OCI-LY7 (cell line): ENCODE measurements at regions not wholly inside any gene's neighbourhood (a gene's known extent, or its start where the extent isn't known, plus 50 kb on each side); places are given as distances from the start of the nearest gene placed in this dataset.
"Not testable (repeated sequence)": the region's sequence is repeated elsewhere in the genome, so short reads cannot be mapped to it uniquely, and the experiment has no call there.

Experiments
- BruUV-seq: library from RNA; stranded (reverse); fragments of 400-500 nt; replicated peaks from 2 replicates; lab custom pipeline; 2021; lab: Mats Ljungman, UMichigan
- CTCF ChIA-PET: fragments of 300-600 bp; sonication (Branson Sonifier 250); formaldehyde crosslinking; loops from one replicate; lab custom pipeline; 2022; ENCODE audit warnings: antibody characterized with exemption; ENCODE audit not compliant: unreplicated experiment; lab: Charles Lee
- POLR2A ChIA-PET: fragments of 300-600 bp; sonication (Branson Sonifier 250); formaldehyde crosslinking; loops from one replicate; lab custom pipeline; 2022; ENCODE audit warnings: antibody characterized with exemption; lab: Charles Lee
- DNase-seq: peaks from one replicate; pipeline ENCODE4 v3.0.0-alpha.2; 2015; ENCODE audit warnings: low spot score
- H2AFZ ChIP-seq: fragments of 200-600 bp; sonication (generic), shearing (Covaris generic); 2 replicates; pipeline ENCODE4 v1.6.1; 2014; ENCODE audit warnings: mild to moderate bottlenecking, antibody characterized with exemption, low read length, moderate library complexity
- H3K27ac ChIP-seq: fragments of 200-600 bp; sonication (generic); 2 replicates; pipeline ENCODE4 v1.5.1; 2014; ENCODE audit warnings: mixed run types, low read depth, mild to moderate bottlenecking, moderate library complexity, low read length, inconsistent platforms; ENCODE audit not compliant: poor library complexity, severe bottlenecking
- H3K36me3 ChIP-seq: fragments of 200-600 bp; sonication (generic); 2 replicates; pipeline ENCODE4 v1.6.1; 2014; ENCODE audit warnings: mild to moderate bottlenecking, antibody characterized with exemption, low read length, moderate library complexity, mixed read lengths; ENCODE audit not compliant: insufficient read depth
- H3K4me1 ChIP-seq: fragments of 200-600 bp; sonication (generic); 2 replicates; pipeline ENCODE4 v1.5.1; 2014; ENCODE audit warnings: mild to moderate bottlenecking, low read length; ENCODE audit not compliant: insufficient read depth, poor library complexity, severe bottlenecking
- H3K4me2 ChIP-seq: fragments of 200-600 bp; sonication (generic); 2 replicates; pipeline ENCODE4 v1.6.1; 2014; ENCODE audit warnings: mild to moderate bottlenecking, low read length
- H3K4me3 ChIP-seq: fragments of 200-600 bp; sonication (generic); 2 replicates; pipeline ENCODE4 v1.5.1; 2014; ENCODE audit warnings: mild to moderate bottlenecking, low read depth, low read length; ENCODE audit not compliant: poor library complexity, severe bottlenecking
- H3K79me2 ChIP-seq: fragments of 200-600 bp; sonication (generic); 2 replicates; pipeline ENCODE4 v1.6.1; 2016; ENCODE audit warnings: low read depth, mild to moderate bottlenecking, low read length, moderate library complexity, mixed read lengths; ENCODE audit not compliant: insufficient read depth
- H3K9me2 ChIP-seq: fragments of 200-600 bp; sonication (generic); 2 replicates; pipeline ENCODE4 v1.6.1; 2016; ENCODE audit warnings: mild to moderate bottlenecking, low read length, mixed read lengths; ENCODE audit not compliant: insufficient read depth
- H3K9me3 ChIP-seq: fragments of 200-600 bp; sonication (generic); 2 replicates; pipeline ENCODE4 v1.6.1; 2014; ENCODE audit warnings: mild to moderate bottlenecking, mixed run types, low read length, mixed read lengths
- H4K20me1 ChIP-seq: fragments of 200-600 bp; sonication (generic); 2 replicates; pipeline ENCODE4 v1.6.1; 2014; ENCODE audit warnings: mild to moderate bottlenecking, antibody characterized with exemption, low read length, moderate library complexity, mixed read lengths; ENCODE audit not compliant: insufficient read depth
- CTCF ChIP-seq: fragments of 200-600 bp; sonication (generic); conservative IDR thresholded peaks from 2 replicates; pipeline ENCODE4 v1.5.1; 2014; ENCODE audit warnings: mild to moderate bottlenecking, antibody characterized with exemption, low read length, moderate library complexity, mixed read lengths
- EZH2phosphoT487 ChIP-seq: fragments of 200-600 bp; sonication (generic); IDR thresholded peaks from 2 replicates; pipeline ENCODE4 v1.6.1; 2018; ENCODE audit warnings: low read depth, borderline replicate concordance, mild to moderate bottlenecking, mixed run types, antibody characterized with exemption, low read length, moderate library complexity, mixed read lengths
- intact Hi-C: fragments of 100-400 bp; cut with micrococcal nuclease; formaldehyde crosslinking; loops from one replicate; pipeline ENCODE4 v1.10.0; 2022; ENCODE audit not compliant: unreplicated experiment

- TF ChIP-seq CTCF: peak; percentile 85
- TF ChIP-seq EZH2phosphoT487: no peak
- Histone ChIP-seq H4K20me1 (no peaks in the 10 kb centered on the region), H3K79me2 (no peaks in the 10 kb centered on the region), H3K4me1 (no peaks in the 10 kb centered on the region), H3K4me2 (no peak overlapping the region), H3K9me3 (no peaks in the 10 kb centered on the region), H3K4me3 (no peak overlapping the region), H3K36me3 (no peaks in the 10 kb centered on the region), H3K9me2 (no peaks in the 10 kb centered on the region), H2AFZ (no peak overlapping the region), H3K27ac (no peak overlapping the region)
- intact Hi-C loops: no loop called here
- ChIA-PET POLR2A (no interaction called here), CTCF (interaction anchor here (0.6 kb wide), 1 partner anchor 861 kb away, joined by 3 read pairs; no protein-coding TSS in a partner anchor)
- DNase-seq: peak; percentile 62
- no TSS peak for BruUV-seq
Observed at GRCh38 chr7:65722361-65722792, 150.5 kb upstream of the VKORC1L1 start.

- H4K20me1 ChIP-seq, H3K27ac ChIP-seq, H3K9me3 ChIP-seq, intact Hi-C loops, H3K79me2 ChIP-seq, H3K9me2 ChIP-seq, POLR2A ChIA-PET, BruUV-seq, H3K36me3 ChIP-seq, CTCF ChIA-PET, DNase-seq, H3K4me1 ChIP-seq, H2AFZ ChIP-seq, H3K4me3 ChIP-seq, H3K4me2 ChIP-seq: not testable (repeated sequence)
Observed at GRCh38 chr7:65727182-65727581, 145.7 kb upstream of the VKORC1L1 start.

GRCh38 chr7:65731129-65731528 lies 141.7 kb upstream of the VKORC1L1 start:
- H2AFZ ChIP-seq: no peak overlapping the region
- no TSS peak for BruUV-seq
- no peak for DNase-seq
- no peak overlapping the region for H3K4me2 ChIP-seq
- no peak overlapping the region for H3K27ac ChIP-seq
- TF ChIP-seq EZH2phosphoT487 (no peak), CTCF (no peak)
- intact Hi-C loops: no loop called here
- H3K36me3 ChIP-seq: no peaks in the 10 kb centered on the region
- no peaks in the 10 kb centered on the region for H3K9me3 ChIP-seq
- H4K20me1 ChIP-seq: no peaks in the 10 kb centered on the region
- CTCF ChIA-PET: no interaction called here
- H3K4me3 ChIP-seq: no peak overlapping the region
- H3K79me2 ChIP-seq: no peaks in the 10 kb centered on the region
- H3K4me1 ChIP-seq: no peaks in the 10 kb centered on the region
- no peaks in the 10 kb centered on the region for H3K9me2 ChIP-seq
- POLR2A ChIA-PET: no interaction called here
